ENCODE measurements at regions not wholly inside any gene's neighbourhood (a gene's known extent, or its start where the extent isn't known, plus 50 kb on each side); places are given as distances from the start of the nearest gene placed in this dataset.

GRCh38 chr21:27820342-27820741 lies 853.5 kb upstream of the ADAMTS5 start:
- TF ChIP-seq POLR2A (IDR thresholded peaks at IDR 0.05; ENCODE audit: low read length) (no peak), GATA1 (IDR thresholded peaks at IDR 0.05; ENCODE audit: low read depth, low read length) (no peak)
